ENCODE measurements at regions not wholly inside any gene's neighbourhood (a gene's known extent, or its start where the extent isn't known, plus 50 kb on each side); places are given as distances from the start of the nearest gene placed in this dataset.

GRCh38 chr11:70501051-70501901 is 102.9 kb downstream of the CTTN start:
- DNase-seq (ENCODE audit: low read depth in 2 of 3, low spot score in 2 of 3): no peak

GRCh38 chr11:70501933-70502540 is 103.7 kb downstream of the CTTN start:
- DNase-seq (ENCODE audit: low read depth in 2 of 3, low spot score in 2 of 3): no peak

GRCh38 chr11:70502677-70503467 is 104.5 kb downstream of the CTTN start:
- no peak for DNase-seq (ENCODE audit: low read depth in 2 of 3, low spot score in 2 of 3)

GRCh38 chr11:70503468-70504221 is 105.3 kb downstream of the CTTN start:
- no peak for DNase-seq (ENCODE audit: low read depth in 2 of 3, low spot score in 2 of 3)

- DNase-seq (ENCODE audit: low read depth in 2 of 3, low spot score in 2 of 3): no peak
Measured at GRCh38 chr11:70504246-70505020, 106.1 kb downstream of the CTTN start.

GRCh38 chr11:70505331-70505731 is 107.0 kb downstream of the CTTN start:
- no peak for DNase-seq (ENCODE audit: low read depth in 2 of 3, low spot score in 2 of 3)

GRCh38 chr11:70505761-70506657 is 107.7 kb downstream of the CTTN start:
- DNase-seq (ENCODE audit: low read depth in 2 of 3, low spot score in 2 of 3): no peak

- no peak for DNase-seq (ENCODE audit: low read depth in 2 of 3, low spot score in 2 of 3)
Measured at GRCh38 chr11:70506658-70506970, 108.3 kb downstream of the CTTN start.

- no peak for DNase-seq (ENCODE audit: low read depth in 2 of 3, low spot score in 2 of 3)
Measured at GRCh38 chr11:70506986-70507385, 108.7 kb downstream of the CTTN start.

GRCh38 chr11:70507466-70508230 is 109.3 kb downstream of the CTTN start:
- no peak for DNase-seq (ENCODE audit: low read depth in 2 of 3, low spot score in 2 of 3)

GRCh38 chr11:70508231-70508480 is 109.8 kb downstream of the CTTN start:
- no peak for DNase-seq (ENCODE audit: low read depth in 2 of 3, low spot score in 2 of 3)

GRCh38 chr11:70509476-70509875 is 111.1 kb downstream of the CTTN start:
- no peak for DNase-seq (ENCODE audit: low read depth in 2 of 3, low spot score in 2 of 3)

- DNase-seq (ENCODE audit: low read depth in 2 of 3, low spot score in 2 of 3): no peak
Measured at GRCh38 chr11:70510106-70510505, 111.8 kb downstream of the CTTN start.

GRCh38 chr11:70510571-70510970 is 112.2 kb downstream of the CTTN start:
- DNase-seq (ENCODE audit: low read depth in 2 of 3, low spot score in 2 of 3): no peak

GRCh38 chr11:70511345-70511744 is 113.0 kb downstream of the CTTN start:
- DNase-seq (ENCODE audit: low read depth in 2 of 3, low spot score in 2 of 3): no peak

GRCh38 chr11:70512716-70513115 is 114.4 kb downstream of the CTTN start:
- no peak for DNase-seq (ENCODE audit: low read depth in 2 of 3, low spot score in 2 of 3)

GRCh38 chr11:70517203-70517602 is 118.9 kb downstream of the CTTN start:
- no peak for DNase-seq (ENCODE audit: low read depth in 2 of 3, low spot score in 2 of 3)

GRCh38 chr11:70517988-70518907 is 119.9 kb downstream of the CTTN start:
- DNase-seq (ENCODE audit: low read depth in 2 of 3, low spot score in 2 of 3): no peak

Measured in hematopoietic multipotent progenitor cell (in vitro differentiated cells).